GM23248 (cell line): ENCODE measurements at regions not wholly inside any gene's neighbourhood (a gene's known extent, or its start where the extent isn't known, plus 50 kb on each side); places are given as distances from the start of the nearest gene placed in this dataset.

Experiments
- DNase-seq: peaks from one replicate; pipeline ENCODE4 v3.0.0-alpha.2; 2015
- H2AFZ ChIP-seq: fragments of 200-600 bp; sonication (generic); 2 replicates; pipeline ENCODE4 v1.6.1; 2016; ENCODE audit warnings: antibody characterized with exemption
- H3F3A ChIP-seq: fragments of 200-600 bp; sonication (generic); 2 replicates; pipeline ENCODE4 v1.6.1; 2016; ENCODE audit warnings: mild to moderate bottlenecking, antibody characterized with exemption, mixed run types; ENCODE audit not compliant: insufficient read depth
- H3K27ac ChIP-seq: fragments of 200-600 bp; sonication (generic); 2 replicates; pipeline ENCODE4 v1.5.1; 2016; ENCODE audit warnings: mild to moderate bottlenecking
- H3K27me3 ChIP-seq: fragments of 200-600 bp; sonication (generic); replicated peaks from 2 replicates; pipeline ENCODE4 v1.6.1; 2016; ENCODE audit warnings: mild to moderate bottlenecking; ENCODE audit not compliant: insufficient read depth
- H3K36me3 ChIP-seq: fragments of 200-600 bp; sonication (generic); 2 replicates; pipeline ENCODE4 v1.6.1; 2016; ENCODE audit warnings: low read depth, mild to moderate bottlenecking
- H3K4me1 ChIP-seq: fragments of 200-600 bp; sonication (generic); 2 replicates; pipeline ENCODE4 v1.6.1; 2016; ENCODE audit warnings: mild to moderate bottlenecking; ENCODE audit not compliant: insufficient read depth
- H3K4me2 ChIP-seq: fragments of 200-600 bp; sonication (generic); one replicate; pipeline ENCODE4 v1.6.1; 2016; ENCODE audit warnings: mild to moderate bottlenecking; ENCODE audit not compliant: unreplicated experiment
- H3K4me3 ChIP-seq: fragments of 200-600 bp; sonication (generic); 2 replicates; pipeline ENCODE4 v1.5.1; 2016; ENCODE audit warnings: mild to moderate bottlenecking
- H3K79me2 ChIP-seq: fragments of 200-600 bp; sonication (generic); 2 replicates; pipeline ENCODE4 v1.6.1; 2016; ENCODE audit warnings: mild to moderate bottlenecking; ENCODE audit not compliant: insufficient read depth
- H3K9ac ChIP-seq: fragments of 200-600 bp; sonication (generic); 2 replicates; pipeline ENCODE4 v1.6.1; 2016; ENCODE audit warnings: mild to moderate bottlenecking
- H3K9me2 ChIP-seq: fragments of 200-600 bp; sonication (generic); 2 replicates; pipeline ENCODE4 v1.6.1; 2016; ENCODE audit warnings: mixed run types, mild to moderate bottlenecking, moderate library complexity; ENCODE audit not compliant: insufficient read depth
- H3K9me3 ChIP-seq: fragments of 200-600 bp; sonication (generic); one replicate; pipeline ENCODE4 v1.6.1; 2017; ENCODE audit warnings: low read depth
- H4K20me1 ChIP-seq: fragments of 200-600 bp; sonication (generic); 2 replicates; pipeline ENCODE4 v1.6.0; 2016; ENCODE audit not compliant: insufficient read depth
- EZH2 ChIP-seq: fragments of 200-600 bp; sonication (generic); IDR thresholded peaks from 2 replicates; pipeline ENCODE4 v1.6.1; 2018; ENCODE audit warnings: antibody characterized with exemption, mild to moderate bottlenecking; ENCODE audit not compliant: insufficient read depth, poor library complexity, severe bottlenecking
- EZH2phosphoT487 ChIP-seq: fragments of 200-600 bp; sonication (generic); IDR thresholded peaks from 2 replicates; pipeline ENCODE4 v1.6.1; 2018; ENCODE audit warnings: antibody characterized with exemption, moderate library complexity, mild to moderate bottlenecking, low read depth; ENCODE audit not compliant: insufficient read depth
- WGBS, 2 experiments: methylation state at CpG; one replicate each; pipeline ENCODE4 v1.1.6; 2015 to 2017; ENCODE audit warnings: low lambda C conversion rate in 2 of 2, low coverage in 1 of 2; ENCODE audit errors: missing lambda C conversion rate in 2 of 2; 5-methylcytosine and 5-hydroxymethylcytosine counted together
- in situ Hi-C: fragments of 300-500 bp; cut with MboI; formaldehyde crosslinking; loops from 2 replicates; pipeline ENCODE4 v1.15.0; 2020

DNA sequence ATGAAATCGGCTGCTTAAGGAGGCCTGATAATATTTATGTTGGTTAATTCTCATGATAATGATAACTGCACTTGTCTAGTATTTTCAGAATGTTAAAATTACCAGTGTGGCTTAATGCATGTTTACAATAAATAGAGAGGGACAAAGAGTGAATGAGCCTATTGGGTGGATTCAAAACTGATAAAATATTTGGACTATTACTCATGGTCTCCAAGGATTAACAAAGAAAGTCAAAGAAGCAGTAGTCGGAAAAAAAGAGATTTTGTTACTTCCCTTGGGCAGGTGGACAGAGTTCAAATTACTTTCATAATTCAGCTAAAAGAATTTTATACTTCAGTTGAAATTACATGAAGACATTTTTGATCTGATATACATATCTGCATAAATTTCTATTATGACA is 258.2 kb upstream of the PMFBP1 start:
- H3F3A ChIP-seq: no peaks in the 10 kb centered on the region
- WGBS, 2 experiments: 78 to 86% methylated on average over 2 of the region's 2 CpGs
- H3K4me3 ChIP-seq: no peak overlapping the region
- H3K27me3 ChIP-seq: no peaks in the 10 kb centered on the region
- H3K9me2 ChIP-seq: no peaks in the 10 kb centered on the region
- no peaks in the 10 kb centered on the region; the same call in 1 of the 2 replicates for H3K36me3 ChIP-seq
- no peak overlapping the region for H3K27ac ChIP-seq
- no peaks in the 10 kb centered on the region for H3K4me1 ChIP-seq
- DNase-seq: no peak
- H3K9ac ChIP-seq: no peak overlapping the region
- in situ Hi-C loops: no loop called here
- H3K9me3 ChIP-seq: no peaks in the 10 kb centered on the region
- no peak overlapping the region for H2AFZ ChIP-seq
- no peak overlapping the region for H3K4me2 ChIP-seq
- no peak for TF ChIP-seq EZH2phosphoT487
- TF ChIP-seq EZH2: no peak
- H4K20me1 ChIP-seq: no peaks in the 10 kb centered on the region
- H3K79me2 ChIP-seq: no peaks in the 10 kb centered on the region

DNA sequence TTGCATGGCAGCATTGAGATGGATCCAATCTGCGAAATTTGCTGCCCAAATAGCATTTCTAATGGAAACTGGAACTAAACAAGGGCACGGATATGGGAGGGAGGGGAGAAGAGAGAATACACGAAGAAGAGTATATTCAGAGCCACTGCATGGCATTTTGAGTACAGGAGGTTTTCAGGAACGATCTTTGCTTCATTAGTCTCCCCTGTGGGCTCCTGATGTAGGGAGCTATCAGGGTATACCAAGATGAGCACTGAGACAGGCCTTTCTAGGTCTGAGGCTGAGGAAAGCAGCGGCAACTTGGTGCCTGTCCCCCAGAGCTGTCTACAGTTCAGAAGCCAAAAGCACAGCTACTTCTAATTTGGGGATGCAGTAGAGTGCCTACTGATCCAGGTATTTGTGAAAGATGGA is 257.7 kb upstream of the PMFBP1 start:
- Histone ChIP-seq H3K27ac (no peak overlapping the region), H3K27me3 (no peaks in the 10 kb centered on the region), H3K9me2 (no peaks in the 10 kb centered on the region), H3K36me3 (no peaks in the 10 kb centered on the region; the same call in 1 of the 2 replicates), H3K4me2 (no peak overlapping the region), H2AFZ (no peak overlapping the region), H4K20me1 (no peaks in the 10 kb centered on the region), H3K9ac (no peak overlapping the region), H3F3A (no peaks in the 10 kb centered on the region), H3K4me3 (no peak overlapping the region), H3K9me3 (no peaks in the 10 kb centered on the region), H3K4me1 (no peaks in the 10 kb centered on the region), H3K79me2 (no peaks in the 10 kb centered on the region)
- in situ Hi-C loops: no loop called here
- 73 to 79% methylated on average over 5 of the region's 5 CpGs for WGBS, 2 experiments
- DNase-seq: no peak
- TF ChIP-seq EZH2phosphoT487 (no peak), EZH2 (no peak)

DNA sequence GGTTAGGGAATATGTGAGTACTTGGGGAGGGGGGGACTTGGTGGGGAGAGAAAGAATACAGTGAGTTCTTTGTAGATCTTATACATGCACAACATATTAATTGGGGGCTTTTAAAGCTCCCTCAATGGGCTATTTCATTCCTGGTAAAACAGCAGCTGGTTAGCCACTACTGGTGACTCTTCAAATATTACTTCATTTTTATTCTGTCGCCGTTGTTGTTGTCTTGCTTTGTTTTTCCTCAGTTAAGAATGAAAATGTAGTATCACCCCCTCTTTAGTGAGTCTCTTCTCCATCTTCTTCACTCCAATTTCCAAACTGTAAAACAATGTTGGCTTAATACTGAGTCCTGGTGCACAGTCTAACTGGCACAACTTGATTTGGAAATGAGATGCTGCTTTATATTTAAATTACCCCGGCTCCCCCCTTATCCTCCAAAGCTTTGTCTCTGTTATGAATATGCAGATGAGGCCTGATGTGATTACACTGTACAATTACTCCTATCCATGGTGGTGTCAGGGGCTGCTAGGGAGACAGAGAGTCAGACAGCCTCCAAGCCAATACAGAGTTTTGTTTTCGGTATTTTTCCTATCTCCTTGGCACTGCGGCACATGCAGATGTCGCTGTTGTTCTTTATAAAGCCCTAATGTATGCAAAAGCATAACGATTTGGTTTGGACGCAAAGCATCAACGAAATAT is 256.9 kb upstream of the PMFBP1 start:
- Histone ChIP-seq H3K27me3 (no peaks in the 10 kb centered on the region), H2AFZ (no peak overlapping the region), H3K4me3 (no peak overlapping the region), H3K9me3 (no peaks in the 10 kb centered on the region), H3K9me2 (no peaks in the 10 kb centered on the region), H3K9ac (no peak overlapping the region), H3F3A (no peaks in the 10 kb centered on the region), H4K20me1 (no peaks in the 10 kb centered on the region), H3K27ac (no peak overlapping the region), H3K4me2 (no peak overlapping the region), H3K79me2 (no peaks in the 10 kb centered on the region), H3K36me3 (no peaks in the 10 kb centered on the region), H3K4me1 (no peaks in the 10 kb centered on the region)
- TF ChIP-seq EZH2phosphoT487: no peak
- TF ChIP-seq EZH2: no peak
- in situ Hi-C loops: no loop called here
- 82 to 89% methylated on average over 9 of the region's 9 CpGs for WGBS, 2 experiments
- no peak for DNase-seq

- no peaks in the 10 kb centered on the region for H4K20me1 ChIP-seq
- no peak overlapping the region for H2AFZ ChIP-seq
- no peak for DNase-seq
- in situ Hi-C loops: no loop called here
- H3K79me2 ChIP-seq: no peaks in the 10 kb centered on the region
- H3K4me2 ChIP-seq: no peak overlapping the region
- H3F3A ChIP-seq: no peaks in the 10 kb centered on the region
- no peaks in the 10 kb centered on the region for H3K9me3 ChIP-seq
- H3K27me3 ChIP-seq: no peaks in the 10 kb centered on the region
- no peak overlapping the region for H3K4me3 ChIP-seq
- no peak overlapping the region for H3K27ac ChIP-seq
- H3K9ac ChIP-seq: no peak overlapping the region
- H3K36me3 ChIP-seq: no peaks in the 10 kb centered on the region
- WGBS, 2 experiments: 73 to 75% methylated on average over 8 of the region's 8 CpGs
- no peaks in the 10 kb centered on the region for H3K9me2 ChIP-seq
- TF ChIP-seq EZH2phosphoT487 (no peak), EZH2 (no peak)
- no peaks in the 10 kb centered on the region for H3K4me1 ChIP-seq
These were observed 255.9 kb upstream of the PMFBP1 start for GRCh38 chr16:72427783-72428331.
